HL-60 (cell line): ENCODE measurements at regions not wholly inside any gene's neighbourhood (a gene's known extent, or its start where the extent isn't known, plus 50 kb on each side); places are given as distances from the start of the nearest gene placed in this dataset.

Experiments used
- DNase-seq, 2 experiments: peaks; one replicate each; pipeline ENCODE4 v3.0.0-alpha.2; 2010 to 2020; ENCODE audit warnings: low read depth in 1 of 2, low spot score in 1 of 2
- H3K27ac ChIP-seq: fragments of 250-450 bp; sonication (Bioruptor Pico); replicated peaks from 2 replicates; pipeline ENCODE4 v1.5.1; 2020; ENCODE audit warnings: mild to moderate bottlenecking, moderate library complexity
- H3K27me3 ChIP-seq: fragments of 250-450 bp; sonication (Bioruptor Pico); 2 replicates; pipeline ENCODE4 v1.5.1; 2021; ENCODE audit warnings: mild to moderate bottlenecking, moderate library complexity; ENCODE audit not compliant: insufficient read depth, poor library complexity, severe bottlenecking
- H3K4me3 ChIP-seq: replicated peaks from 2 replicates; pipeline ENCODE4 v1.5.1; 2011; ENCODE audit warnings: mild to moderate bottlenecking, control low read depth, low read length; ENCODE audit not compliant: insufficient read depth
- CTCF ChIP-seq: IDR thresholded peaks from one replicate; pipeline ENCODE4 v1.5.1; 2011; ENCODE audit warnings: low read length, control low read depth, inconsistent platforms; ENCODE audit not compliant: insufficient read depth
- GABPA ChIP-seq: IDR thresholded peaks from 2 replicates; pipeline ENCODE4 v1.6.1; 2012; ENCODE audit warnings: low read depth
- POLR2AphosphoS5 ChIP-seq: IDR thresholded peaks from 2 replicates; pipeline ENCODE4 v1.6.1; 2012; ENCODE audit warnings: low read depth
- REST ChIP-seq: IDR thresholded peaks from 2 replicates; pipeline ENCODE4 v1.6.1; 2012; ENCODE audit warnings: low read depth; ENCODE audit not compliant: insufficient replicate concordance
- SPI1 ChIP-seq: IDR thresholded peaks from 2 replicates; pipeline ENCODE4 v1.6.1; 2012; ENCODE audit warnings: low read depth, mild to moderate bottlenecking, borderline replicate concordance

GRCh38 chr20:51139891-51140290 lies 117.0 kb upstream of the KCNG1 start:
- DNase-seq: no peak
- Histone ChIP-seq H3K27me3 (no peaks in the 10 kb centered on the region), H3K27ac (no peak overlapping the region), H3K4me3 (no peak overlapping the region)
- TF ChIP-seq REST (no peak), GABPA (no peak), POLR2AphosphoS5 (no peak), SPI1 (no peak), CTCF (no peak)

GRCh38 chr20:51138576-51138975 lies 115.7 kb upstream of the KCNG1 start:
- DNase-seq: no peak
- no peak for TF ChIP-seq GABPA
- no peak for TF ChIP-seq REST
- no peak for TF ChIP-seq SPI1
- TF ChIP-seq CTCF: no peak
- TF ChIP-seq POLR2AphosphoS5: no peak
- Histone ChIP-seq H3K4me3 (no peak overlapping the region), H3K27me3 (no peaks in the 10 kb centered on the region), H3K27ac (no peak overlapping the region)

GRCh38 chr20:51137461-51137860 lies 114.6 kb upstream of the KCNG1 start:
- H3K27me3 ChIP-seq: no peaks in the 10 kb centered on the region
- TF ChIP-seq CTCF: no peak
- TF ChIP-seq POLR2AphosphoS5: no peak
- no peak for TF ChIP-seq SPI1
- no peak for TF ChIP-seq GABPA
- no peak for TF ChIP-seq REST
- H3K27ac ChIP-seq: no peak overlapping the region
- DNase-seq: no peak
- H3K4me3 ChIP-seq: no peak overlapping the region
